ENCODE measurements at regions not wholly inside any gene's neighbourhood (a gene's known extent, or its start where the extent isn't known, plus 50 kb on each side); places are given as distances from the start of the nearest gene placed in this dataset.

DNA sequence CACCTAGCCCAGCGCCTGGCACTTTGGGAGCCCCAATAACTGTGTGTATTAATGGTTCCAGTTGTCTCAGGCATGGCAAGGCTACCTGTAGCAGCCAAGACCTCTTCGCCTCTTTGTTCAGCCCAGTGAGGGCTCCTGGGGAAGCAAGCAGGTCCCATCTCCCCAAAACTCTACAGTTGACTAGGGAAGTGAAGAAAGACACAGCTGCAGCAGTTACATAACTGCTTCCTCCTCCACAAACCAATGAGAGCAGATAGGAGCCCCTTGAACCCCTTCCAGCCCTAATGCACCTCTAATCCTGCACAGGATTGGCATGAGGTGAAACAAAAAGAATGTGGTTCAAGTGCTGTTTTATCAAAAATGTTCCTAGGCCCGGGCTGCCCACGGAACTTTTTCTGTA, 100.5 kb downstream of the SYF2 start:
- Histone ChIP-seq H3K4me3 (replicated peaks in 1 of 3; ENCODE audit: insufficient read depth in 1 of 3, low read depth in 2 of 3, low read length in 3 of 3) (no peak overlapping the region), H3K36me3 (replicated peaks in 1 of 2; ENCODE audit: control insufficient read depth in 1 of 2, insufficient read depth in 2 of 2, low read length in 2 of 2) (no peaks in the 10 kb centered on the region; a peak in 1 of 5 replicates), H2AFZ (ENCODE audit: low read length) (no peak overlapping the region), H3K9ac (ENCODE audit: insufficient read depth, low read depth, low read length) (no peak overlapping the region), H3K79me2 (ENCODE audit: insufficient read depth, low read length) (no peaks in the 10 kb centered on the region), H3K27me3 (ENCODE audit: control insufficient read depth in 1 of 2, insufficient read depth in 2 of 2, low read length in 2 of 2) (0 out of 5 replicates have a peak, but pooled peaks cover 0 to 1% of the 10 kb centered on the region in 2 experiments), H3K9me3 (ENCODE audit: low read length) (no peaks in the 10 kb centered on the region), H3K4me2 (ENCODE audit: low read depth, low read length) (no peak overlapping the region), H4K20me1 (ENCODE audit: insufficient read depth, low read length) (no peaks in the 10 kb centered on the region), H3K4me1 (ENCODE audit: insufficient read depth, low read length) (peaks cover 28% of the 10 kb centered on the region), H3K27ac (ENCODE audit: extremely low read length, insufficient read depth, low read length) (no peak overlapping the region)
- intact Hi-C loops (cut with micrococcal nuclease; ENCODE audit: unreplicated experiment), result no loop called here
- ATAC-seq (no peak), FAIRE-seq (no peak), DNase-seq (ENCODE audit: low spot score) (no peak)
- no TSS peak for BruUV-seq (replicated peaks)
- in situ Hi-C loops (cut with HindIII; ENCODE audit: extremely low pct_ligation_motif_present, low pct_unique_long_range_greater_than_20kb), result no loop called here
- 73% methylated on average over 4 of the region's 4 CpGs for WGBS (ENCODE audit: low lambda C conversion rate)
- no peak for TF ChIP-seq NFE2 (CRISPR knock-in tag; IDR thresholded peaks at IDR 0.05)
- TF ChIP-seq, protein P1, sequence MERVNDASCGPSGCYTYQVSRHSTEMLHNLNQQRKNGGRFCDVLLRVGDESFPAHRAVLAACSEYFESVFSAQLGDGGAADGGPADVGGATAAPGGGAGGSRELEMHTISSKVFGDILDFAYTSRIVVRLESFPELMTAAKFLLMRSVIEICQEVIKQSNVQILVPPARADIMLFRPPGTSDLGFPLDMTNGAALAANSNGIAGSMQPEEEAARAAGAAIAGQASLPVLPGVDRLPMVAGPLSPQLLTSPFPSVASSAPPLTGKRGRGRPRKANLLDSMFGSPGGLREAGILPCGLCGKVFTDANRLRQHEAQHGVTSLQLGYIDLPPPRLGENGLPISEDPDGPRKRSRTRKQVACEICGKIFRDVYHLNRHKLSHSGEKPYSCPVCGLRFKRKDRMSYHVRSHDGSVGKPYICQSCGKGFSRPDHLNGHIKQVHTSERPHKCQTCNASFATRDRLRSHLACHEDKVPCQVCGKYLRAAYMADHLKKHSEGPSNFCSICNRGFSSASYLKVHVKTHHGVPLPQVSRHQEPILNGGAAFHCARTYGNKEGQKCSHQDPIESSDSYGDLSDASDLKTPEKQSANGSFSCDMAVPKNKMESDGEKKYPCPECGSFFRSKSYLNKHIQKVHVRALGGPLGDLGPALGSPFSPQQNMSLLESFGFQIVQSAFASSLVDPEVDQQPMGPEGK (CRISPR knock-in tag; IDR thresholded peaks at IDR 0.05), result no peak
- no peak for TF ChIP-seq ETV6 (CRISPR knock-in tag; conservative IDR thresholded peaks at IDR 0.05)
- no peak for TF ChIP-seq USF2 (IDR thresholded peaks at IDR 0.05; ENCODE audit: low read depth, low read length)
- TF ChIP-seq USF2 (CRISPR knock-in tag; IDR thresholded peaks at IDR 0.05; ENCODE audit: borderline replicate concordance), result no peak
- no peak for TF ChIP-seq FOSL1 (CRISPR knock-in tag; IDR thresholded peaks at IDR 0.05; ENCODE audit: borderline replicate concordance)
- TF ChIP-seq NFKB2 (CRISPR knock-in tag; IDR thresholded peaks at IDR 0.05; ENCODE audit: borderline replicate concordance), result no peak
- no peak for TF ChIP-seq ZNF724P (CRISPR knock-in tag; IDR thresholded peaks at IDR 0.05; ENCODE audit: borderline replicate concordance)
- no peak for TF ChIP-seq ZBTB10 (CRISPR knock-in tag; IDR thresholded peaks at IDR 0.05; ENCODE audit: borderline replicate concordance)
- TF ChIP-seq, protein P2, sequence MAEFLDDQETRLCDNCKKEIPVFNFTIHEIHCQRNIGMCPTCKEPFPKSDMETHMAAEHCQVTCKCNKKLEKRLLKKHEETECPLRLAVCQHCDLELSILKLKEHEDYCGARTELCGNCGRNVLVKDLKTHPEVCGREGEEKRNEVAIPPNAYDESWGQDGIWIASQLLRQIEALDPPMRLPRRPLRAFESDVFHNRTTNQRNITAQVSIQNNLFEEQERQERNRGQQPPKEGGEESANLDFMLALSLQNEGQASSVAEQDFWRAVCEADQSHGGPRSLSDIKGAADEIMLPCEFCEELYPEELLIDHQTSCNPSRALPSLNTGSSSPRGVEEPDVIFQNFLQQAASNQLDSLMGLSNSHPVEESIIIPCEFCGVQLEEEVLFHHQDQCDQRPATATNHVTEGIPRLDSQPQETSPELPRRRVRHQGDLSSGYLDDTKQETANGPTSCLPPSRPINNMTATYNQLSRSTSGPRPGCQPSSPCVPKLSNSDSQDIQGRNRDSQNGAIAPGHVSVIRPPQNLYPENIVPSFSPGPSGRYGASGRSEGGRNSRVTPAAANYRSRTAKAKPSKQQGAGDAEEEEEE (CRISPR knock-in tag; IDR thresholded peaks at IDR 0.05; ENCODE audit: borderline replicate concordance), result no peak
- TF ChIP-seq MYC (CRISPR knock-in tag; IDR thresholded peaks at IDR 0.05; ENCODE audit: borderline replicate concordance), result no peak
- no peak for TF ChIP-seq ZNF317 (CRISPR knock-in tag; IDR thresholded peaks at IDR 0.05)
- TF ChIP-seq KDM4B (CRISPR knock-in tag; IDR thresholded peaks at IDR 0.05), result no peak
- ChIA-PET CTCF (ENCODE audit: low intra/inter-chr PET ratio, low total read pairs) (no interaction called here), POLR2A (no interaction called here)

All from HepG2 (cell line).